HCT116 (cell line): ENCODE measurements at regions not wholly inside any gene's neighbourhood (a gene's known extent, or its start where the extent isn't known, plus 50 kb on each side); places are given as distances from the start of the nearest gene placed in this dataset.

ENCODE experiments used
- ATAC-seq: fragments of 200-7000 bp; cut with Tn5 transposase; 2 replicates; pipeline ENCODE4 v1.9.1; 2020; ENCODE audit warnings: mild to moderate bottlenecking, moderate library complexity
- BruUV-seq: library from RNA; stranded (reverse); fragments of 400-500 nt; replicated peaks from 2 replicates; lab custom pipeline; 2021; lab: Mats Ljungman, UMichigan
- CTCF ChIA-PET: fragments of 300-600 bp; sonication (Branson Sonifier 250); formaldehyde crosslinking; loops from one replicate; lab custom pipeline; 2021; ENCODE audit warnings: antibody characterized with exemption; lab: Charles Lee
- POLR2A ChIA-PET: fragments of 300-600, 350-600 bp; sonication (Branson Sonifier 250); formaldehyde crosslinking; loops from one replicate; lab custom pipeline; 2021; ENCODE audit warnings: antibody characterized with exemption; lab: Charles Lee
- RAD21 ChIA-PET, 2 experiments: fragments of 300-600 bp; sonication (Branson Sonifier 250); formaldehyde crosslinking; loops; one replicate each; lab custom pipeline; 2023; ENCODE audit warnings: low total read pairs in 2 of 2; ENCODE audit not compliant: uncharacterized antibody in 2 of 2, unreplicated experiment in 2 of 2, low non-redundant PET in 1 of 2; lab: Charles Lee
- DNase-seq: peaks from one replicate; pipeline ENCODE4 v3.0.0-alpha.2; 2010; ENCODE audit warnings: low read depth, low spot score
- H2AFZ ChIP-seq: fragments of 200-600 bp; shearing (Covaris generic), sonication (generic); 2 replicates; pipeline ENCODE4 v1.6.1; 2017; ENCODE audit warnings: low read depth, mixed run types, mixed read lengths, antibody characterized with exemption, low read length; ENCODE audit not compliant: poor library complexity, severe bottlenecking
- H3K27ac ChIP-seq: 2 replicates; pipeline ENCODE4 v1.5.1; 2012; ENCODE audit warnings: low read depth, low read length
- H3K27me3 ChIP-seq: fragments of 200-600 bp; sonication (generic); 2 replicates; pipeline ENCODE4 v1.6.1; 2016; ENCODE audit warnings: mixed run types, low read length, mixed read lengths; ENCODE audit not compliant: insufficient read depth
- H3K36me3 ChIP-seq, 2 experiments: fragments of 200-500 bp in 1 of 2; fragments of 200-600 bp in 1 of 2; sonication (Bioruptor generic) in 1 of 2; sonication (generic) in 1 of 2; 2 replicates each; pipeline versions ENCODE4 v1.5.1 to v1.6.1; 2014 to 2016; ENCODE audit warnings: low read length in 2 of 2, inconsistent platforms in 1 of 2, mixed read lengths in 1 of 2, mixed run types in 1 of 2; ENCODE audit not compliant: insufficient read depth in 2 of 2, control insufficient read depth in 1 of 2
- H3K4me1 ChIP-seq, 2 experiments: fragments of 200-600 bp in 1 of 2; sonication (generic) in 1 of 2; 2 replicates each; pipeline versions ENCODE4 v1.5.1 to v1.6.1; 2012 to 2017; ENCODE audit warnings: low read length in 2 of 2, inconsistent platforms in 1 of 2, mild to moderate bottlenecking in 1 of 2, mixed read lengths in 1 of 2, mixed run types in 1 of 2, moderate library complexity in 1 of 2; ENCODE audit not compliant: insufficient read depth in 2 of 2, control insufficient read depth in 1 of 2
- H3K4me2 ChIP-seq: fragments of 200-600 bp; sonication (generic); 2 replicates; pipeline ENCODE4 v1.6.1; 2017; ENCODE audit warnings: mixed run types, low read length, mixed read lengths
- H3K4me3 ChIP-seq, 2 experiments: fragments of 200-600 bp in 1 of 2; sonication (generic) in 1 of 2; replicated peaks in 1 of 2; 2 replicates each; pipeline ENCODE4 v1.5.1; 2011 to 2016; ENCODE audit warnings: low read length in 2 of 2, control low read depth in 1 of 2, low read depth in 1 of 2, mild to moderate bottlenecking in 1 of 2, mixed read lengths in 1 of 2, mixed run types in 1 of 2
- H3K79me2 ChIP-seq: fragments of 200-600 bp; sonication (generic); 2 replicates; pipeline ENCODE4 v1.6.1; 2017; ENCODE audit warnings: mild to moderate bottlenecking, mixed run types, low read length, moderate library complexity, mixed read lengths; ENCODE audit not compliant: insufficient read depth
- H3K9ac ChIP-seq: fragments of 200-600 bp; sonication (generic); 2 replicates; pipeline ENCODE4 v1.6.1; 2016; ENCODE audit warnings: low read length, mixed read lengths
- H3K9me2 ChIP-seq: fragments of 200-600 bp; sonication (generic), shearing (Covaris generic); 2 replicates; pipeline ENCODE4 v1.6.1; 2017; ENCODE audit warnings: mixed run types, mild to moderate bottlenecking, moderate library complexity; ENCODE audit not compliant: insufficient read depth
- H3K9me3 ChIP-seq, 2 experiments: fragments of 200-500 bp in 1 of 2; fragments of 200-600 bp in 1 of 2; sonication (Bioruptor generic) in 1 of 2; sonication (generic) in 1 of 2; 2 replicates each; pipeline ENCODE4 v1.6.1; 2014 to 2017; ENCODE audit warnings: low read length in 2 of 2, mixed read lengths in 2 of 2, inconsistent platforms in 1 of 2, low read depth in 1 of 2, mild to moderate bottlenecking in 1 of 2, mixed run types in 1 of 2, moderate library complexity in 1 of 2; ENCODE audit not compliant: control insufficient read depth in 1 of 2, insufficient read depth in 1 of 2
- H4K20me1 ChIP-seq: fragments of 200-600 bp; sonication (generic), shearing (Covaris generic); 2 replicates; pipeline ENCODE4 v1.6.1; 2017; ENCODE audit warnings: mixed run types, mild to moderate bottlenecking, moderate library complexity; ENCODE audit not compliant: insufficient read depth
- ATF3 ChIP-seq: IDR thresholded peaks from 2 replicates; pipeline ENCODE4 v1.6.1; 2012
- CEBPB ChIP-seq: IDR thresholded peaks from 2 replicates; pipeline ENCODE4 v1.6.1; 2012; ENCODE audit warnings: low read depth
- ELF1 ChIP-seq: IDR thresholded peaks from 2 replicates; pipeline ENCODE4 v1.6.1; 2012; ENCODE audit warnings: low read depth, borderline replicate concordance
- EZH2phosphoT487 ChIP-seq: fragments of 200-600 bp; IDR thresholded peaks from 2 replicates; pipeline ENCODE4 v1.6.1; 2018; ENCODE audit warnings: antibody characterized with exemption, borderline replicate concordance
- FOSL1 ChIP-seq: IDR thresholded peaks from 2 replicates; pipeline ENCODE4 v1.6.1; 2012; ENCODE audit warnings: low read depth
- JUND ChIP-seq: IDR thresholded peaks from 2 replicates; pipeline ENCODE4 v1.6.1; 2012
- POLR2A ChIP-seq: IDR thresholded peaks from 2 replicates; pipeline ENCODE4 v1.7.0; 2011; ENCODE audit warnings: borderline replicate concordance; ENCODE audit not compliant: insufficient read depth, insufficient read length; ENCODE audit errors: extremely low read depth
- POLR2AphosphoS5 ChIP-seq: IDR thresholded peaks from 2 replicates; pipeline ENCODE4 v1.6.1; 2011; ENCODE audit warnings: mild to moderate bottlenecking, low read depth, low read length, moderate library complexity
- REST ChIP-seq: IDR thresholded peaks from 2 replicates; pipeline ENCODE4 v1.6.1; 2012; ENCODE audit warnings: low read depth
- SP1 ChIP-seq: IDR thresholded peaks from 2 replicates; pipeline ENCODE4 v1.6.1; 2012; ENCODE audit warnings: low read depth
- SRF ChIP-seq: IDR thresholded peaks from 2 replicates; pipeline ENCODE4 v1.6.1; 2012; ENCODE audit warnings: low read depth
- TCF7L2 ChIP-seq: IDR thresholded peaks from 2 replicates; pipeline ENCODE4 v1.7.0; 2011; ENCODE audit warnings: borderline replicate concordance, inconsistent platforms; ENCODE audit not compliant: insufficient read depth, insufficient read length; ENCODE audit errors: extremely low read depth
- YY1 ChIP-seq: IDR thresholded peaks from 2 replicates; pipeline ENCODE4 v1.6.1; 2011; ENCODE audit warnings: low read length, low read depth, moderate library complexity, mild to moderate bottlenecking; ENCODE audit not compliant: insufficient replicate concordance; ENCODE audit errors: extremely low read depth
- ZFX ChIP-seq: fragments of 450-650 bp; IDR thresholded peaks from 2 replicates; pipeline ENCODE4 v1.6.1; 2017
- ZNF274 ChIP-seq: fragments of 200-500 bp; sonication (Bioruptor generic); IDR thresholded peaks from 2 replicates; pipeline ENCODE4 v1.6.1; 2014; ENCODE audit warnings: mild to moderate bottlenecking, low read depth, low read length, inconsistent platforms
- intact Hi-C: fragments of 100-400 bp; cut with micrococcal nuclease; formaldehyde crosslinking; loops from 2 replicates; pipeline ENCODE4 v1.10.0; 2022
- TF ChIP-seq, protein P1 (sequence below): IDR thresholded peaks from 2 replicates; pipeline ENCODE4 v1.6.1; 2012

DNA sequence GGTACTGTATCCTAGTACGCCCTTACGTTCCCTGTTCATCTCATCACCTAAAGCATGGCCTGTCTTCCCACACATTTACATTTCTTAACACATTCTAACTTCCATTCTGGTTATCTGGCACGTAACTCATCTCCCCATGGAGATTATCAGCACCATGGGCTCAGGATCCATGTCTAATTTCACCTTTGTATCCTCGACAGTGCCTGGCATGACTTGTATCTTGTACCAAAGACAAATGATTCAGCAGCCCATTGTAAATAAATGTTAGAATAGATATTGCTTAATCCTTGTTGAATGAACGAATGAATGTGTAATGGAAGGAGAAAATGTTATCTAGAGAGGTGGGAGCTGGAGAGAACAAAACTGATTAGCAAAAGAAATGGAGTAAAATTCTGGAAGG lies 69.7 kb upstream of the TPM1 start:
- H4K20me1 ChIP-seq: no peaks in the 10 kb centered on the region
- no peaks in the 10 kb centered on the region for H3K36me3 ChIP-seq
- no peaks in the 10 kb centered on the region for H3K79me2 ChIP-seq
- H3K9ac ChIP-seq: no peak overlapping the region
- no peaks in the 10 kb centered on the region for H3K9me3 ChIP-seq
- H3K9me2 ChIP-seq: no peaks in the 10 kb centered on the region
- H3K27ac ChIP-seq: no peak overlapping the region
- no peak overlapping the region for H3K4me3 ChIP-seq
- CTCF ChIA-PET: no interaction called here
- no peak overlapping the region for H3K4me2 ChIP-seq
- no TSS peak for BruUV-seq
- no peaks in the 10 kb centered on the region for H3K27me3 ChIP-seq
- POLR2A ChIA-PET: no interaction called here
- no peak for DNase-seq
- no peak for ATAC-seq
- intact Hi-C loops: no loop called here
- H2AFZ ChIP-seq: no peak overlapping the region
- H3K4me1 ChIP-seq: peaks cover 0 to 5% of the 10 kb centered on the region in 2 experiments; a peak in 1 of 4 replicates
- RAD21 ChIA-PET: no interaction called here
- no peak for TF ChIP-seq REST
- TF ChIP-seq ZFX: no peak
- TF ChIP-seq YY1: no peak
- TF ChIP-seq POLR2AphosphoS5: no peak
- TF ChIP-seq TCF7L2: no peak

DNA sequence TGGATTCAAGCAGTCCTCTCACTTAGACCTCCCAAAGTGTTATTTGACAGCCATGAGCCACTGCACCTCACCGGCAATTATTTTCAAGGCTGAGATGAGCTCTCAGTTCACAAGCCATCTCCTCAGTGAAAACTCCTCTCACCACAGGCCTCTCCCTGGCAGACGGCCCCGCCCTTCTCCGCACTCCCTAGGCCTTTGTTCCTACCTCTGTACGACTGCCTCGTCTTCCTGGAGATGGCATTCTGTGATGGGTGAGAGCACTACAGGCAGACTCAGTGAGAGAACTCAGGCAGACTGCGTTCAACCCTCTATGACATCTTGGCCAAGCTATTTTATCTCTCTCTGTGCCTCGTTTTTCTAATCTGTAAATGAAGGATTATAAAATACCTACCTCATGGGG lies 67.0 kb upstream of the TPM1 start:
- Histone ChIP-seq H3K27me3 (no peaks in the 10 kb centered on the region), H3K36me3 (no peaks in the 10 kb centered on the region), H3K9me2 (no peaks in the 10 kb centered on the region; the same call in 1 of the 2 replicates), H3K4me1 (peaks cover 0 to 5% of the 10 kb centered on the region in 2 experiments; a peak in 1 of 4 replicates), H3K9ac (no peak overlapping the region), H4K20me1 (no peaks in the 10 kb centered on the region), H3K4me2 (no peak overlapping the region), H3K27ac (no peak overlapping the region), H3K4me3 (no peak overlapping the region), H3K79me2 (no peaks in the 10 kb centered on the region), H2AFZ (no peak overlapping the region), H3K9me3 (no peaks in the 10 kb centered on the region)
- no TSS peak for BruUV-seq
- TF ChIP-seq ZFX: no peak
- TF ChIP-seq ATF3: no peak
- TF ChIP-seq, protein P1, sequence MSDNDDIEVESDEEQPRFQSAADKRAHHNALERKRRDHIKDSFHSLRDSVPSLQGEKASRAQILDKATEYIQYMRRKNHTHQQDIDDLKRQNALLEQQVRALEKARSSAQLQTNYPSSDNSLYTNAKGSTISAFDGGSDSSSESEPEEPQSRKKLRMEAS: no peak
- no peak for TF ChIP-seq SP1
- TF ChIP-seq TCF7L2: no peak
- no peak for TF ChIP-seq POLR2A
- TF ChIP-seq CEBPB: no peak
- no peak for TF ChIP-seq EZH2phosphoT487
- TF ChIP-seq ELF1: no peak
- TF ChIP-seq JUND: no peak
- TF ChIP-seq FOSL1: no peak
- no peak for TF ChIP-seq ZNF274
- TF ChIP-seq SRF: no peak
- TF ChIP-seq POLR2AphosphoS5: no peak
- ChIA-PET POLR2A (no interaction called here), CTCF (no interaction called here), RAD21 (no interaction called here)
- no peak for ATAC-seq
- intact Hi-C loops: no loop called here
- DNase-seq: no peak
